Prostate gland (tissue), 2 donors: ENCODE measurements at regions not wholly inside any gene's neighbourhood (a gene's known extent, or its start where the extent isn't known, plus 50 kb on each side); places are given as distances from the start of the nearest gene placed in this dataset.
"Not testable (repeated sequence)": the region's sequence is repeated elsewhere in the genome, so short reads cannot be mapped to it uniquely, and the experiment has no call there.

Experiments used
- DNase-seq: peaks from one replicate; pipeline ENCODE4 v3.0.0-alpha.2; 2019; ENCODE audit warnings: low spot score
- H3K27ac ChIP-seq, 2 donors: fragments of 200-600 bp; sonication (generic); 2 replicates each; pipeline ENCODE4 v1.5.1; 2017 to 2019
- H3K27me3 ChIP-seq: fragments of 200-600 bp; sonication (generic); replicated peaks from 2 replicates; pipeline ENCODE4 v1.5.1; 2019; ENCODE audit not compliant: insufficient read depth
- H3K36me3 ChIP-seq, 2 donors: fragments of 200-600 bp; sonication (generic); 1 replicate in 1 of 2; 2 replicates in 1 of 2; pipeline versions ENCODE4 v1.5.1 to v1.8.1; 2017 to 2019
- H3K4me1 ChIP-seq: fragments of 200-600 bp; sonication (generic); replicated peaks from 2 replicates; pipeline ENCODE4 v1.5.1; 2019
- H3K4me3 ChIP-seq, 2 donors: fragments of 200-600 bp; sonication (generic); 2 replicates each; pipeline ENCODE4 v1.5.1; 2017 to 2019
- H3K9me3 ChIP-seq: fragments of 200-600 bp; sonication (generic); 2 replicates; pipeline ENCODE4 v1.5.1; 2017
- CTCF ChIP-seq, 4 experiments: fragments of 200-600 bp in 2 of 4; fragments of 450-650 bp in 2 of 4; sonication (generic) in 2 of 4; IDR thresholded peaks; 1 replicate in 3 of 4; 2 replicates in 1 of 4; pipeline ENCODE4 v1.5.1; 2016 to 2019; ENCODE audit warnings: antibody characterized with exemption in 4 of 4, mild to moderate bottlenecking in 2 of 4, moderate library complexity in 2 of 4
- POLR2A ChIP-seq: fragments of 450-650 bp; IDR thresholded peaks from one replicate; pipeline ENCODE4 v1.6.1; 2016; ENCODE audit warnings: antibody characterized with exemption, mild to moderate bottlenecking
- POLR2AphosphoS5 ChIP-seq: sonication (generic); formaldehyde crosslinking; IDR thresholded peaks from one replicate; pipeline ENCODE4 v1.6.1; 2017; ENCODE audit warnings: antibody characterized with exemption
- WGBS: methylation state at CpG from one replicate; pipeline ENCODE4 v1.1.5; 2018; 5-methylcytosine and 5-hydroxymethylcytosine counted together
- intact Hi-C: fragments of 100-400 bp; cut with DNase I; formaldehyde crosslinking; loops from one replicate; pipeline ENCODE4 v1.14.2; 2022

GRCh38 chrX:83077606-83078005 is 430.5 kb upstream of the POU3F4 start:
- DNase-seq = no peak
- intact Hi-C loops = no loop called here
- no peaks in the 10 kb centered on the region for H3K27me3 ChIP-seq
- no peak overlapping the region for H3K4me3 ChIP-seq
- no peaks in the 10 kb centered on the region for H3K36me3 ChIP-seq
- TF ChIP-seq CTCF (IDR thresholded peaks at IDR 0.05) (no peak), POLR2A (no peak)
- WGBS = 67% methylated on average over 1 of the region's 1 CpG
- H3K4me1 ChIP-seq = no peaks in the 10 kb centered on the region
- no peak overlapping the region for H3K27ac ChIP-seq
- H3K9me3 ChIP-seq = no peaks in the 10 kb centered on the region

DNA sequence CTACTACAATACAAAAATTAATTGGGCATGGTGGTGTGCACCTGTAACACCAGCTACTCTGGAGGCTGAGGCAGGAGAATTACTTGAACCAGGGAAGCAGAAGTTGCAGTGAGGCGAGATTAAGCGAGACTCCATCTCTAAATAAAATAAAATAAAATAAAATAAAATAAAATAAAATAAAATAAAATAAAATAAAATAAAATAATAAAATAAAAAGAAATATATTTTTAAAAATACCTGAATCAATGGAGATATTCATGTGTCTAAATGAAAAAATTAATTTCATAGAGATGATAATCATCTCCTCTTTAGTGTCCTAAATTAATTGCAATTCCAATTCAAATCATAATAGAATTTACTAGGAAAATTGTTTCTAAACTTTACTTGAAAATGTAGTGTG is 406.1 kb upstream of the POU3F4 start:
- no peak for DNase-seq
- WGBS = 100% methylated on average over 2 of the region's 2 CpGs
- TF ChIP-seq CTCF (IDR thresholded peaks at IDR 0.05) (no peak), POLR2A (no peak), POLR2AphosphoS5 (no peak)

DNA sequence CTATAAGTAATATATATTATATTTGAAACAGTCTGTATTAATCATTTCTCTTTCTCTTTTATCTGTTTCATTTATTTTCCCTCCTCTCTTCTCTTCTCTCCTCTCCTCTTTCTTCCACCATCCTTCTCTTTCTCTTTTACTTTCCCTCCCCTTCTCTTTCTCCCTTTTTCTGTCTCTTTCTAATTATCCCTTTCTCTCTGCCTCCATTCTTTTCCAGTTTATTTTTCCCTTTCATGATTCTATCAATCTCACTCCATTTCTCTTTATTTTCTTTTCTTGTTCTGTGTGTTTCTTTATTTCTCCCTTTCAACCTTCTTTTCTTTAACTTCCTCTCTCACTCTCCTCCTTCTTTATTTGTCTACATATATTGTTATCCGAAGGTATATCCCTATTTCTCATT is 399.8 kb upstream of the POU3F4 start:
- DNase-seq = no peak
- WGBS = 88% methylated on average over 1 of the region's 1 CpG
- Histone ChIP-seq H3K9me3 (no peaks in the 10 kb centered on the region), H3K36me3 (no peaks in the 10 kb centered on the region), H3K27me3 (no peaks in the 10 kb centered on the region), H3K4me3 (no peak overlapping the region), H3K27ac (no peak overlapping the region), H3K4me1 (no peaks in the 10 kb centered on the region)
- intact Hi-C loops = loop anchor here (10.0 kb wide), 1 partner anchor 63 kb away; no protein-coding TSS in a partner anchor
- TF ChIP-seq CTCF (IDR thresholded peaks at IDR 0.05) = no peak
- no peak for TF ChIP-seq POLR2AphosphoS5
- TF ChIP-seq POLR2A = no peak

More for the DNA sequence above, 406.1 kb upstream of the POU3F4 start:
- Histone ChIP-seq H3K4me1 (no peaks in the 10 kb centered on the region), H3K9me3 (no peaks in the 10 kb centered on the region), H3K27me3 (no peaks in the 10 kb centered on the region), H3K4me3 (no peak overlapping the region), H3K36me3 (no peaks in the 10 kb centered on the region), H3K27ac (no peak overlapping the region)
- intact Hi-C loops = loop anchor here (10.0 kb wide), 1 partner anchor 57 kb away; no protein-coding TSS in a partner anchor

DNA sequence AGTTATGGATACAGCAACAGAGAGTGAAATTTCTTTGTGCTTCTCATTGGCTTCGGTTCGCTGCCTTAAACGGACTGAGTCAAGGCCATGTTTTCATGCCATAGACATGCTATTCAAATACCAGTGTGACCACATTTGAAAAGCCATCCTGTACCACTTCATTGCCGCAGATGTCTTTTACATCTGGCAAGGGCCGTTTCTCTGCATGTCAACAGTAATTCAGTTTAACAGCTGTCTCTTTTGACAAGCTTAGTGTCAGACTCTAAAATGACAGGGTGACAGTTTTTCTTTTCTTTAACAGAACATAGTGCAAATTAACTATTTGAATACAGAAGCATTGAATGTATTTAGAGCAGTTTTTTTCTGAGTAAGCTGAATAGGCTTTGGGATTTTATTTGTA is 362.2 kb upstream of the POU3F4 start:
- H3K27ac ChIP-seq = no peak overlapping the region
- no peaks in the 10 kb centered on the region for H3K36me3 ChIP-seq
- intact Hi-C loops = no loop called here
- H3K4me3 ChIP-seq = no peak overlapping the region
- no peak for TF ChIP-seq CTCF (IDR thresholded peaks at IDR 0.05)
- TF ChIP-seq POLR2A = no peak
- TF ChIP-seq POLR2AphosphoS5 = no peak
- H3K9me3 ChIP-seq = no peaks in the 10 kb centered on the region
- 55% methylated on average over 5 of the region's 5 CpGs for WGBS
- H3K27me3 ChIP-seq = no peaks in the 10 kb centered on the region
- H3K4me1 ChIP-seq = no peaks in the 10 kb centered on the region
- DNase-seq = no peak

- Histone ChIP-seq H3K9me3 (no peaks in the 10 kb centered on the region), H3K4me1 (no peaks in the 10 kb centered on the region), H3K27ac (no peak overlapping the region), H3K27me3 (no peaks in the 10 kb centered on the region), H3K4me3 (no peak overlapping the region), H3K36me3 (no peaks in the 10 kb centered on the region)
- 26% methylated on average over 4 of the region's 4 CpGs for WGBS
- no peak for TF ChIP-seq CTCF (IDR thresholded peaks at IDR 0.05)
- TF ChIP-seq POLR2A = no peak
- no peak for TF ChIP-seq POLR2AphosphoS5
- no peak for DNase-seq
- intact Hi-C loops = no loop called here
Observed at GRCh38 chrX:83160096-83160495, 348.0 kb upstream of the POU3F4 start.

GRCh38 chrX:83164063-83164462 is 344.0 kb upstream of the POU3F4 start:
- 84% methylated on average over 5 of the region's 5 CpGs for WGBS
- intact Hi-C loops, H3K9me3 ChIP-seq: not testable (repeated sequence)

More at GRCh38 chrX:83164063-83164462, 344.0 kb upstream of the POU3F4 start:
- not testable (repeated sequence) for H3K4me3 ChIP-seq, H3K36me3 ChIP-seq, H3K4me1 ChIP-seq, H3K27ac ChIP-seq, H3K27me3 ChIP-seq, DNase-seq
